ENCODE measurements at regions not wholly inside any gene's neighbourhood (a gene's known extent, or its start where the extent isn't known, plus 50 kb on each side); places are given as distances from the start of the nearest gene placed in this dataset.

DNA sequence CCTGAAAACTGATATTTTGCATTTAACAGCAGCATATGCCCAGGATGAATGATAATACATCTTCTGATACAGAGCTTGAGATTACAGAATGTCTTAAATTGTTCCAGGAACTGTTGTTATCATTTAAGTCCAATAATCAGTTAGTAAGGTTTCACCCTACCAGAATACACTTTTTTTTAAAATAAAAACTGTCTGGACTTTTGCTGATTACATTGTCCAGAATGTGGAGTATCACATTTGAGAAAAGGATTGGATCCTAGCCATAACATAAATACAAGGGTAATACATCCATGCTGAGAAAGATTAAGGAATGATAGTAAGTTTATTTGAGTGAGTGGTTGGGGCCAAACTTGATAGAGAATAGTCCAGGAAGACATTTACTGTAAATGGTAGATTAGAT is 71.0 kb downstream of the SEPTIN7 start:
- TF ChIP-seq, protein P1, sequence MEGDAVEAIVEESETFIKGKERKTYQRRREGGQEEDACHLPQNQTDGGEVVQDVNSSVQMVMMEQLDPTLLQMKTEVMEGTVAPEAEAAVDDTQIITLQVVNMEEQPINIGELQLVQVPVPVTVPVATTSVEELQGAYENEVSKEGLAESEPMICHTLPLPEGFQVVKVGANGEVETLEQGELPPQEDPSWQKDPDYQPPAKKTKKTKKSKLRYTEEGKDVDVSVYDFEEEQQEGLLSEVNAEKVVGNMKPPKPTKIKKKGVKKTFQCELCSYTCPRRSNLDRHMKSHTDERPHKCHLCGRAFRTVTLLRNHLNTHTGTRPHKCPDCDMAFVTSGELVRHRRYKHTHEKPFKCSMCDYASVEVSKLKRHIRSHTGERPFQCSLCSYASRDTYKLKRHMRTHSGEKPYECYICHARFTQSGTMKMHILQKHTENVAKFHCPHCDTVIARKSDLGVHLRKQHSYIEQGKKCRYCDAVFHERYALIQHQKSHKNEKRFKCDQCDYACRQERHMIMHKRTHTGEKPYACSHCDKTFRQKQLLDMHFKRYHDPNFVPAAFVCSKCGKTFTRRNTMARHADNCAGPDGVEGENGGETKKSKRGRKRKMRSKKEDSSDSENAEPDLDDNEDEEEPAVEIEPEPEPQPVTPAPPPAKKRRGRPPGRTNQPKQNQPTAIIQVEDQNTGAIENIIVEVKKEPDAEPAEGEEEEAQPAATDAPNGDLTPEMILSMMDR (IDR thresholded peaks at IDR 0.05), result no peak
- TF ChIP-seq POLR2A (IDR thresholded peaks at IDR 0.05), result no peak
- no peak for TF ChIP-seq EP300 (IDR thresholded peaks at IDR 0.05; ENCODE audit: low read depth)
- no peak for TF ChIP-seq POLR2AphosphoS5 (IDR thresholded peaks at IDR 0.05)
